Vagina (tissue), 2 donors: ENCODE measurements at regions not wholly inside any gene's neighbourhood (a gene's known extent, or its start where the extent isn't known, plus 50 kb on each side); places are given as distances from the start of the nearest gene placed in this dataset.

Source experiments
- POLR2A ChIP-seq, 2 donors: fragments of 450-650 bp; IDR thresholded peaks; one replicate each; pipeline ENCODE4 v1.6.1; 2017; ENCODE audit warnings: antibody characterized with exemption in 2 of 2, mild to moderate bottlenecking in 2 of 2, moderate library complexity in 2 of 2
- TF ChIP-seq, protein P1 (sequence below), 3 experiments: fragments of 450-650 bp in 2 of 3; fragments of 200-600 bp in 1 of 3; sonication (generic) in 1 of 3; IDR thresholded peaks; one replicate each; pipeline ENCODE4 v1.5.1; 2017 to 2019; ENCODE audit warnings: antibody characterized with exemption in 3 of 3, mild to moderate bottlenecking in 2 of 3, moderate library complexity in 2 of 3

DNA sequence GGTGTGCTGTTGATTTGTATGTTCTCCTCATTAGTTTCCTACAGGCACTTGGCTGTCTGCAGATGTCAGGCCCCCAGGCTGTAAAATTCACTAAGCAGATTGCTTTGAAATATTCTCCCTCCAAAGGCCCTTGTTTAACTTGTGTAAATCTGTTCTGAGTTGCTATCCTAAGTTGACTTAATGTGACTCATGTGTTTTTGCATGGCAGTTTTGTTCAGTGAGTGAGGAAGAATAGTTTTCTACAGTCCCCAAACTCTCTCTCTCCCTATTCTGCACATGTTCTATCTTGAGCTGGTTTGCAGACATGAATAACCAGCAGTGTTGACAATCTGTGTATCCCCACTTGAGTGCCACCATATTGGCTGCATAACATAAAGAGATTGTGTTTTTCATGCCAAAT is 1005.4 kb upstream of the DDX18 start:
- no peak for TF ChIP-seq POLR2A (IDR thresholded peaks at IDR 0.05)
- TF ChIP-seq, protein P1, sequence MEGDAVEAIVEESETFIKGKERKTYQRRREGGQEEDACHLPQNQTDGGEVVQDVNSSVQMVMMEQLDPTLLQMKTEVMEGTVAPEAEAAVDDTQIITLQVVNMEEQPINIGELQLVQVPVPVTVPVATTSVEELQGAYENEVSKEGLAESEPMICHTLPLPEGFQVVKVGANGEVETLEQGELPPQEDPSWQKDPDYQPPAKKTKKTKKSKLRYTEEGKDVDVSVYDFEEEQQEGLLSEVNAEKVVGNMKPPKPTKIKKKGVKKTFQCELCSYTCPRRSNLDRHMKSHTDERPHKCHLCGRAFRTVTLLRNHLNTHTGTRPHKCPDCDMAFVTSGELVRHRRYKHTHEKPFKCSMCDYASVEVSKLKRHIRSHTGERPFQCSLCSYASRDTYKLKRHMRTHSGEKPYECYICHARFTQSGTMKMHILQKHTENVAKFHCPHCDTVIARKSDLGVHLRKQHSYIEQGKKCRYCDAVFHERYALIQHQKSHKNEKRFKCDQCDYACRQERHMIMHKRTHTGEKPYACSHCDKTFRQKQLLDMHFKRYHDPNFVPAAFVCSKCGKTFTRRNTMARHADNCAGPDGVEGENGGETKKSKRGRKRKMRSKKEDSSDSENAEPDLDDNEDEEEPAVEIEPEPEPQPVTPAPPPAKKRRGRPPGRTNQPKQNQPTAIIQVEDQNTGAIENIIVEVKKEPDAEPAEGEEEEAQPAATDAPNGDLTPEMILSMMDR (IDR thresholded peaks at IDR 0.05): no peak
